A673 (cell line): ENCODE measurements at regions not wholly inside any gene's neighbourhood (a gene's known extent, or its start where the extent isn't known, plus 50 kb on each side); places are given as distances from the start of the nearest gene placed in this dataset.

ENCODE experiments used
- BruUV-seq: library from RNA; stranded (reverse); fragments of 400-500 nt; replicated peaks from 2 replicates; lab custom pipeline; 2021; lab: Mats Ljungman, UMichigan
- CTCF ChIA-PET: fragments of 300-600 bp; sonication (Branson Sonifier 250); formaldehyde crosslinking; loops from one replicate; lab custom pipeline; 2022; ENCODE audit warnings: antibody characterized with exemption; lab: Charles Lee
- POLR2A ChIA-PET: fragments of 300-600 bp; sonication (Branson Sonifier 250); formaldehyde crosslinking; loops from one replicate; lab custom pipeline; 2022; ENCODE audit warnings: antibody characterized with exemption; ENCODE audit not compliant: low non-redundant PET; lab: Charles Lee
- DNase-seq: peaks from one replicate; pipeline ENCODE4 v3.0.0-alpha.2; 2015; ENCODE audit warnings: low spot score
- H3K27ac ChIP-seq: fragments of 200-600 bp; sonication (generic); 2 replicates; pipeline ENCODE4 v1.5.1; 2016; ENCODE audit warnings: mixed run types, low read depth, mild to moderate bottlenecking, mixed read lengths, antibody characterized with exemption, low read length; ENCODE audit not compliant: poor library complexity, severe bottlenecking
- H3K27me3 ChIP-seq: fragments of 200-600 bp; sonication (generic); replicated peaks from 2 replicates; pipeline ENCODE4 v1.6.1; 2017; ENCODE audit warnings: mixed run types, low read depth, mild to moderate bottlenecking, mixed read lengths, antibody characterized with exemption, low read length; ENCODE audit not compliant: insufficient read depth, poor library complexity
- H3K36me3 ChIP-seq: fragments of 200-600 bp; sonication (generic); 2 replicates; pipeline ENCODE4 v1.6.1; 2016; ENCODE audit warnings: mixed run types, mild to moderate bottlenecking, mixed read lengths, antibody characterized with exemption, low read length; ENCODE audit not compliant: insufficient read depth, poor library complexity, severe bottlenecking
- H3K4me1 ChIP-seq: fragments of 200-600 bp; sonication (generic); 2 replicates; pipeline ENCODE4 v1.6.1; 2017; ENCODE audit warnings: mixed run types, mild to moderate bottlenecking, mixed read lengths, antibody characterized with exemption, low read length; ENCODE audit not compliant: insufficient read depth, poor library complexity, severe bottlenecking
- H3K4me3 ChIP-seq: fragments of 200-600 bp; sonication (generic); 2 replicates; pipeline ENCODE4 v1.5.1; 2016; ENCODE audit warnings: low read depth, mixed run types, mild to moderate bottlenecking, mixed read lengths, low read length; ENCODE audit not compliant: poor library complexity, severe bottlenecking
- H3K9me3 ChIP-seq: fragments of 200-600 bp; sonication (generic); 2 replicates; pipeline ENCODE4 v1.6.1; 2016; ENCODE audit warnings: mixed run types, low read depth, mild to moderate bottlenecking, mixed read lengths, antibody characterized with exemption, low read length; ENCODE audit not compliant: poor library complexity, severe bottlenecking
- CTCF ChIP-seq: fragments of 300-800, 200-600 bp; sonication (generic); conservative IDR thresholded peaks from 2 replicates; pipeline ENCODE4 v1.5.1; 2017; ENCODE audit warnings: low read depth, mild to moderate bottlenecking, antibody characterized with exemption, low read length, moderate library complexity, mixed read lengths
- EZH2 ChIP-seq: fragments of 200-600 bp; sonication (generic); IDR thresholded peaks from 2 replicates; pipeline ENCODE4 v1.6.1; 2017; ENCODE audit warnings: borderline replicate concordance, low read depth, mild to moderate bottlenecking, mixed read lengths, antibody characterized with exemption, low read length; ENCODE audit not compliant: poor library complexity, severe bottlenecking
- intact Hi-C: fragments of 100-400 bp; cut with micrococcal nuclease; formaldehyde crosslinking; loops from one replicate; pipeline ENCODE4 v1.10.0; 2022; ENCODE audit not compliant: unreplicated experiment

GRCh38 chr7:41175435-41175834 lies 527.5 kb downstream of the INHBA start:
- ChIA-PET CTCF (no interaction called here), POLR2A (no interaction called here)
- Histone ChIP-seq H3K36me3 (no peaks in the 10 kb centered on the region), H3K9me3 (no peaks in the 10 kb centered on the region), H3K4me1 (no peaks in the 10 kb centered on the region), H3K27me3 (peaks cover 4% of the 10 kb centered on the region), H3K27ac (no peak overlapping the region), H3K4me3 (no peak overlapping the region)
- no peak for DNase-seq
- no TSS peak for BruUV-seq
- intact Hi-C loops: no loop called here
- TF ChIP-seq EZH2 (no peak), CTCF (no peak)

- TF ChIP-seq CTCF: no peak
- no peak for TF ChIP-seq EZH2
- POLR2A ChIA-PET: no interaction called here
- intact Hi-C loops: no loop called here
- Histone ChIP-seq H3K36me3 (no peaks in the 10 kb centered on the region), H3K4me1 (no peaks in the 10 kb centered on the region), H3K27ac (no peak overlapping the region), H3K9me3 (no peaks in the 10 kb centered on the region), H3K4me3 (no peak overlapping the region), H3K27me3 (peaks cover 4% of the 10 kb centered on the region)
- DNase-seq: no peak
- CTCF ChIA-PET: no interaction called here
- no TSS peak for BruUV-seq
Observed at GRCh38 chr7:41174521-41174920, 528.4 kb downstream of the INHBA start.

GRCh38 chr7:41170466-41170865 lies 532.4 kb downstream of the INHBA start:
- no peak for TF ChIP-seq EZH2
- intact Hi-C loops: no loop called here
- POLR2A ChIA-PET: no interaction called here
- DNase-seq: no peak
- Histone ChIP-seq H3K27me3 (no peaks in the 10 kb centered on the region), H3K36me3 (no peaks in the 10 kb centered on the region), H3K4me1 (no peaks in the 10 kb centered on the region), H3K4me3 (no peak overlapping the region), H3K9me3 (no peaks in the 10 kb centered on the region), H3K27ac (no peak overlapping the region)
- CTCF ChIA-PET: no interaction called here
- BruUV-seq: no TSS peak

GRCh38 chr7:41169317-41169716 lies 533.6 kb downstream of the INHBA start:
- Histone ChIP-seq H3K27me3 (no peaks in the 10 kb centered on the region), H3K27ac (no peak overlapping the region), H3K36me3 (no peaks in the 10 kb centered on the region), H3K4me3 (no peak overlapping the region), H3K4me1 (no peaks in the 10 kb centered on the region), H3K9me3 (no peaks in the 10 kb centered on the region)
- CTCF ChIA-PET: no interaction called here
- intact Hi-C loops: no loop called here
- TF ChIP-seq CTCF (no peak), EZH2 (no peak)
- POLR2A ChIA-PET: no interaction called here
- no peak for DNase-seq
- BruUV-seq: no TSS peak
